ENCODE measurements at regions not wholly inside any gene's neighbourhood (a gene's known extent, or its start where the extent isn't known, plus 50 kb on each side); places are given as distances from the start of the nearest gene placed in this dataset.

DNA sequence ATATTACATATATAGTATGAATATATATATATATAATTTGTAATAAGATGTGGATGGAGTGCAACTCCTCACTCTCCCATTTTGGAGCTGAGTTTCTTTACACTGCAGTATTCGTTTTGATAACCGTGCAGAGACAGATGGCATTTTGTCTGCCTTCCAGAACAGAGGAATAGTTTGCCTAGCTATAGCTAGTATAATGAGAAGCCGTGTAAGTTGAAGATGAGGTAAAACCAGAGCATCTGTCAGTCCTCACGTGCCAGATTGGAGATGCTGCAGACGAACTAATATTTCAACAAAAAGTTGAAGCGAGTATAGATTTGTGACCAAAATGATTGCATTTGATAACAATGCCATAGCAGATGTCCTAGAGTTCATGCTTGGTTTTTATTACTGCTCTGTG lies 180.6 kb downstream of the FMR1NB start:
- no peak for TF ChIP-seq POLR2A (IDR thresholded peaks at IDR 0.05)
- TF ChIP-seq, protein P1, sequence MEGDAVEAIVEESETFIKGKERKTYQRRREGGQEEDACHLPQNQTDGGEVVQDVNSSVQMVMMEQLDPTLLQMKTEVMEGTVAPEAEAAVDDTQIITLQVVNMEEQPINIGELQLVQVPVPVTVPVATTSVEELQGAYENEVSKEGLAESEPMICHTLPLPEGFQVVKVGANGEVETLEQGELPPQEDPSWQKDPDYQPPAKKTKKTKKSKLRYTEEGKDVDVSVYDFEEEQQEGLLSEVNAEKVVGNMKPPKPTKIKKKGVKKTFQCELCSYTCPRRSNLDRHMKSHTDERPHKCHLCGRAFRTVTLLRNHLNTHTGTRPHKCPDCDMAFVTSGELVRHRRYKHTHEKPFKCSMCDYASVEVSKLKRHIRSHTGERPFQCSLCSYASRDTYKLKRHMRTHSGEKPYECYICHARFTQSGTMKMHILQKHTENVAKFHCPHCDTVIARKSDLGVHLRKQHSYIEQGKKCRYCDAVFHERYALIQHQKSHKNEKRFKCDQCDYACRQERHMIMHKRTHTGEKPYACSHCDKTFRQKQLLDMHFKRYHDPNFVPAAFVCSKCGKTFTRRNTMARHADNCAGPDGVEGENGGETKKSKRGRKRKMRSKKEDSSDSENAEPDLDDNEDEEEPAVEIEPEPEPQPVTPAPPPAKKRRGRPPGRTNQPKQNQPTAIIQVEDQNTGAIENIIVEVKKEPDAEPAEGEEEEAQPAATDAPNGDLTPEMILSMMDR (IDR thresholded peaks at IDR 0.05) = no peak
